HL-60 (cell line): ENCODE measurements at regions not wholly inside any gene's neighbourhood (a gene's known extent, or its start where the extent isn't known, plus 50 kb on each side); places are given as distances from the start of the nearest gene placed in this dataset.

Source experiments
- DNase-seq, 2 experiments: peaks; one replicate each; pipeline ENCODE4 v3.0.0-alpha.2; 2010 to 2020; ENCODE audit warnings: low read depth in 1 of 2, low spot score in 1 of 2
- H3K27ac ChIP-seq: fragments of 250-450 bp; sonication (Bioruptor Pico); replicated peaks from 2 replicates; pipeline ENCODE4 v1.5.1; 2020; ENCODE audit warnings: mild to moderate bottlenecking, moderate library complexity
- H3K27me3 ChIP-seq: fragments of 250-450 bp; sonication (Bioruptor Pico); 2 replicates; pipeline ENCODE4 v1.5.1; 2021; ENCODE audit warnings: mild to moderate bottlenecking, moderate library complexity; ENCODE audit not compliant: insufficient read depth, poor library complexity, severe bottlenecking
- H3K4me3 ChIP-seq: replicated peaks from 2 replicates; pipeline ENCODE4 v1.5.1; 2011; ENCODE audit warnings: mild to moderate bottlenecking, control low read depth, low read length; ENCODE audit not compliant: insufficient read depth
- GABPA ChIP-seq: IDR thresholded peaks from 2 replicates; pipeline ENCODE4 v1.6.1; 2012; ENCODE audit warnings: low read depth
- POLR2AphosphoS5 ChIP-seq: IDR thresholded peaks from 2 replicates; pipeline ENCODE4 v1.6.1; 2012; ENCODE audit warnings: low read depth
- SPI1 ChIP-seq: IDR thresholded peaks from 2 replicates; pipeline ENCODE4 v1.6.1; 2012; ENCODE audit warnings: low read depth, mild to moderate bottlenecking, borderline replicate concordance
- TF ChIP-seq, protein P1 (sequence below): IDR thresholded peaks from one replicate; pipeline ENCODE4 v1.5.1; 2011; ENCODE audit warnings: low read length, control low read depth, inconsistent platforms; ENCODE audit not compliant: insufficient read depth
- TF ChIP-seq, protein P2 (sequence below): IDR thresholded peaks from 2 replicates; pipeline ENCODE4 v1.6.1; 2012; ENCODE audit warnings: low read depth; ENCODE audit not compliant: insufficient replicate concordance

- Histone ChIP-seq H3K4me3 (no peak overlapping the region), H3K27me3 (no peaks in the 10 kb centered on the region), H3K27ac (no peak overlapping the region)
- DNase-seq: no peak
- TF ChIP-seq, protein P1, sequence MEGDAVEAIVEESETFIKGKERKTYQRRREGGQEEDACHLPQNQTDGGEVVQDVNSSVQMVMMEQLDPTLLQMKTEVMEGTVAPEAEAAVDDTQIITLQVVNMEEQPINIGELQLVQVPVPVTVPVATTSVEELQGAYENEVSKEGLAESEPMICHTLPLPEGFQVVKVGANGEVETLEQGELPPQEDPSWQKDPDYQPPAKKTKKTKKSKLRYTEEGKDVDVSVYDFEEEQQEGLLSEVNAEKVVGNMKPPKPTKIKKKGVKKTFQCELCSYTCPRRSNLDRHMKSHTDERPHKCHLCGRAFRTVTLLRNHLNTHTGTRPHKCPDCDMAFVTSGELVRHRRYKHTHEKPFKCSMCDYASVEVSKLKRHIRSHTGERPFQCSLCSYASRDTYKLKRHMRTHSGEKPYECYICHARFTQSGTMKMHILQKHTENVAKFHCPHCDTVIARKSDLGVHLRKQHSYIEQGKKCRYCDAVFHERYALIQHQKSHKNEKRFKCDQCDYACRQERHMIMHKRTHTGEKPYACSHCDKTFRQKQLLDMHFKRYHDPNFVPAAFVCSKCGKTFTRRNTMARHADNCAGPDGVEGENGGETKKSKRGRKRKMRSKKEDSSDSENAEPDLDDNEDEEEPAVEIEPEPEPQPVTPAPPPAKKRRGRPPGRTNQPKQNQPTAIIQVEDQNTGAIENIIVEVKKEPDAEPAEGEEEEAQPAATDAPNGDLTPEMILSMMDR: no peak
- TF ChIP-seq, protein P2, sequence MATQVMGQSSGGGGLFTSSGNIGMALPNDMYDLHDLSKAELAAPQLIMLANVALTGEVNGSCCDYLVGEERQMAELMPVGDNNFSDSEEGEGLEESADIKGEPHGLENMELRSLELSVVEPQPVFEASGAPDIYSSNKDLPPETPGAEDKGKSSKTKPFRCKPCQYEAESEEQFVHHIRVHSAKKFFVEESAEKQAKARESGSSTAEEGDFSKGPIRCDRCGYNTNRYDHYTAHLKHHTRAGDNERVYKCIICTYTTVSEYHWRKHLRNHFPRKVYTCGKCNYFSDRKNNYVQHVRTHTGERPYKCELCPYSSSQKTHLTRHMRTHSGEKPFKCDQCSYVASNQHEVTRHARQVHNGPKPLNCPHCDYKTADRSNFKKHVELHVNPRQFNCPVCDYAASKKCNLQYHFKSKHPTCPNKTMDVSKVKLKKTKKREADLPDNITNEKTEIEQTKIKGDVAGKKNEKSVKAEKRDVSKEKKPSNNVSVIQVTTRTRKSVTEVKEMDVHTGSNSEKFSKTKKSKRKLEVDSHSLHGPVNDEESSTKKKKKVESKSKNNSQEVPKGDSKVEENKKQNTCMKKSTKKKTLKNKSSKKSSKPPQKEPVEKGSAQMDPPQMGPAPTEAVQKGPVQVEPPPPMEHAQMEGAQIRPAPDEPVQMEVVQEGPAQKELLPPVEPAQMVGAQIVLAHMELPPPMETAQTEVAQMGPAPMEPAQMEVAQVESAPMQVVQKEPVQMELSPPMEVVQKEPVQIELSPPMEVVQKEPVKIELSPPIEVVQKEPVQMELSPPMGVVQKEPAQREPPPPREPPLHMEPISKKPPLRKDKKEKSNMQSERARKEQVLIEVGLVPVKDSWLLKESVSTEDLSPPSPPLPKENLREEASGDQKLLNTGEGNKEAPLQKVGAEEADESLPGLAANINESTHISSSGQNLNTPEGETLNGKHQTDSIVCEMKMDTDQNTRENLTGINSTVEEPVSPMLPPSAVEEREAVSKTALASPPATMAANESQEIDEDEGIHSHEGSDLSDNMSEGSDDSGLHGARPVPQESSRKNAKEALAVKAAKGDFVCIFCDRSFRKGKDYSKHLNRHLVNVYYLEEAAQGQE: no peak
- TF ChIP-seq POLR2AphosphoS5 (no peak), SPI1 (no peak), GABPA (no peak)
Measured at GRCh38 chr2:53170466-53170865, 597.1 kb upstream of the CHAC2 start.

DNA sequence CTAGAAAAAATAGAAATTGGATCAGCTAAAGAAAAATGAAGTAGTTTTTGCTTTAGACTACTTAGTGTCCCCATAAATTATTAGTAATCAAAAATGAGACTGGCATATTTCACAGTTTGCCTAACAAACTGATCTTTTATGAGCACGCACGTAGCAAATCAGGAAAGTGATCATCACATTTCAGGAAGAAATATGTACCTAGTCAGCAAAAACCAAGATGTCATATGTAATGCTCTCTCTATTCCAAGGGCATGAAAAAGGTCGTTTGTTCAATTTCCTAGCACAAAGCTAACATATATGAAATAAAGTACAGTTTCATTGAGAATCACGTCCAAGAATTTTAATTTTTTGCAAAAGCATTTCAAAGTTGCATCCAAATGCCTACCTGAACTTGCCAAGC is 600.4 kb upstream of the CHAC2 start:
- H3K4me3 ChIP-seq: no peak overlapping the region
- no peak overlapping the region for H3K27ac ChIP-seq
- DNase-seq: no peak
- H3K27me3 ChIP-seq: no peaks in the 10 kb centered on the region
- no peak for TF ChIP-seq GABPA
- TF ChIP-seq, protein P1: no peak
- TF ChIP-seq, protein P2: no peak
- no peak for TF ChIP-seq SPI1
- TF ChIP-seq POLR2AphosphoS5: no peak

- no peaks in the 10 kb centered on the region for H3K27me3 ChIP-seq
- H3K4me3 ChIP-seq: no peak overlapping the region
- no peak for DNase-seq
- TF ChIP-seq, protein P1: no peak
- TF ChIP-seq POLR2AphosphoS5: no peak
- TF ChIP-seq, protein P2: no peak
- no peak for TF ChIP-seq GABPA
- TF ChIP-seq SPI1: no peak
- H3K27ac ChIP-seq: no peak overlapping the region
Measured at GRCh38 chr2:53150146-53150545, 617.5 kb upstream of the CHAC2 start.
